ENCODE measurements at regions not wholly inside any gene's neighbourhood (a gene's known extent, or its start where the extent isn't known, plus 50 kb on each side); places are given as distances from the start of the nearest gene placed in this dataset.

DNA sequence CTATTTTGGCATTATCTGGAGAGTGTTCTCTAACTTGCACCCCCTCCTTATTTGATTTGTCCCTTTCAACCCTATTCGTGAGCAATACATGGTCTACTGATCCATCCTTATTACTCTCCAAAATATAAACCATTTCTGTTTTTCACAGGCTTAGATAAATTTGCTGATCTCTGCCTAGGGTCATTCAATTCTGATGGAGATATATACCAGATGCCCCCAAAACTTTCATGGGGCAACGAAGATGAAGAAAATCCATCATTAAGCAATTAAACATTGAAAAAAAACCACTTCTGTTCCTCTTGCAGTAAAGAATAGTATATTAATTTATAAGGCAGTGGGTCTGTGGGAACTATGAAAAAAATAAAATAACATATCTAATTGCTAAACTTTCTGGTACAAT, 313.4 kb downstream of the CASP12 start:
- ATAC-seq = no peak

DNA sequence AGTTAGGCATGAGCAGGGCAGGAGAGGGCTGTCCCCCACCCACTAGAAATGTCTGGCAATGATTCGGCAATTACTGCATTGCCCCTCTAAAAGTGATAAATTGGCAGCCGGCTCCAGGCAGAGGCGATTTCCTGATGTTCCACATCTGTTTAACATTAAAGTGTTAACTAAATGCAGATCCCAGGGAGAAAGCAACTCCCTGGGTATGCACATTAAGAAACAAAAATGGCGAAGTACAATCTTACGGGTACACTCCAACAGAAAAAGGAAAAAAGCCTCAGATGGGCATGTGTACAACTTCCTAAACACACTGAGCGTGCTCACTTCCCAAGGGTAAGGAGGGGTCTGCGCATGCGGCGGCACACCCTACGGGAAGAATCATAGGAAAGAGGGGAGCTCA, 314.4 kb downstream of the CASP12 start:
- 88 to 93% (median 89%) methylated on average over 10 of the region's 10 CpGs for WGBS, 4 donors
- TF ChIP-seq, protein P1, sequence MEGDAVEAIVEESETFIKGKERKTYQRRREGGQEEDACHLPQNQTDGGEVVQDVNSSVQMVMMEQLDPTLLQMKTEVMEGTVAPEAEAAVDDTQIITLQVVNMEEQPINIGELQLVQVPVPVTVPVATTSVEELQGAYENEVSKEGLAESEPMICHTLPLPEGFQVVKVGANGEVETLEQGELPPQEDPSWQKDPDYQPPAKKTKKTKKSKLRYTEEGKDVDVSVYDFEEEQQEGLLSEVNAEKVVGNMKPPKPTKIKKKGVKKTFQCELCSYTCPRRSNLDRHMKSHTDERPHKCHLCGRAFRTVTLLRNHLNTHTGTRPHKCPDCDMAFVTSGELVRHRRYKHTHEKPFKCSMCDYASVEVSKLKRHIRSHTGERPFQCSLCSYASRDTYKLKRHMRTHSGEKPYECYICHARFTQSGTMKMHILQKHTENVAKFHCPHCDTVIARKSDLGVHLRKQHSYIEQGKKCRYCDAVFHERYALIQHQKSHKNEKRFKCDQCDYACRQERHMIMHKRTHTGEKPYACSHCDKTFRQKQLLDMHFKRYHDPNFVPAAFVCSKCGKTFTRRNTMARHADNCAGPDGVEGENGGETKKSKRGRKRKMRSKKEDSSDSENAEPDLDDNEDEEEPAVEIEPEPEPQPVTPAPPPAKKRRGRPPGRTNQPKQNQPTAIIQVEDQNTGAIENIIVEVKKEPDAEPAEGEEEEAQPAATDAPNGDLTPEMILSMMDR (IDR thresholded peaks at IDR 0.05) = no peak
- no peak for TF ChIP-seq POLR2A (IDR thresholded peaks at IDR 0.05)
- H3K4me3 ChIP-seq = no peak overlapping the region
- no peak overlapping the region for H3K27ac ChIP-seq
- intact Hi-C loops (cut with DNase I) = no loop called here
- no peaks in the 10 kb centered on the region for H3K36me3 ChIP-seq
- DNase-seq (no peak), ATAC-seq (no peak)
- H3K9me3 ChIP-seq = no peaks in the 10 kb centered on the region
- H3K27me3 ChIP-seq = no peaks in the 10 kb centered on the region
- no peaks in the 10 kb centered on the region for H3K4me1 ChIP-seq

More for the DNA sequence above, 313.4 kb downstream of the CASP12 start:
- Histone ChIP-seq H3K36me3 (no peaks in the 10 kb centered on the region), H3K4me1 (no peaks in the 10 kb centered on the region), H3K27me3 (no peaks in the 10 kb centered on the region), H3K27ac (no peak overlapping the region), H3K9me3 (no peaks in the 10 kb centered on the region), H3K4me3 (no peak overlapping the region)
- intact Hi-C loops (cut with DNase I) = no loop called here
- no peak for DNase-seq
- TF ChIP-seq POLR2A (IDR thresholded peaks at IDR 0.05) = no peak
- TF ChIP-seq, protein P1 (IDR thresholded peaks at IDR 0.05) = no peak
- WGBS, 4 donors = 81 to 86% (median 84%) methylated on average over 2 of the region's 2 CpGs

DNA sequence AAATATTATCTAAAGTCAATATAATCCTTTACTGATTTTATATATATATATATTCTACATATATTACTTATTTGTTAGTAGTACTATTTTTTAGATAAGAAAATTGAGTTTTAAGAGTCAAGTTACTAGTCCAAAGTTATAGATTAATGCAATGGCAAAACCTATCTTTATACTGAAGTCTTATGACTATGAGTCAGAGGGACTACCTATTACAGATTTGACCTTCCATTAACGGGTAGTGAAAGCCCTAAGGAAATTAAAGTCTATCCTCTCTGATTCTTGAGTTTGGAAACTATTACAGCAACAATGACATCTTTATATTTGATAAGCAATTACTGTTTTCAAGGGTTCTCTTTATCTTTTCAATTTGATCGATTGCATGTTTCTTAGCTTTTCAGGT, 315.8 kb downstream of the CASP12 start:
- Histone ChIP-seq H3K4me1 (no peaks in the 10 kb centered on the region), H3K36me3 (no peaks in the 10 kb centered on the region), H3K4me3 (no peak overlapping the region), H3K27ac (no peak overlapping the region), H3K27me3 (no peaks in the 10 kb centered on the region), H3K9me3 (peaks cover 0 to 12% (median 0%) of the 10 kb centered on the region in 12 donors)
- ATAC-seq (no peak), DNase-seq (no peak)
- TF ChIP-seq, protein P1 (IDR thresholded peaks at IDR 0.05) = no peak
- no peak for TF ChIP-seq POLR2A (IDR thresholded peaks at IDR 0.05)
- intact Hi-C loops (cut with DNase I) = no loop called here
- WGBS, 4 donors = 84 to 86% (median 85%) methylated on average over 2 of the region's 2 CpGs

DNA sequence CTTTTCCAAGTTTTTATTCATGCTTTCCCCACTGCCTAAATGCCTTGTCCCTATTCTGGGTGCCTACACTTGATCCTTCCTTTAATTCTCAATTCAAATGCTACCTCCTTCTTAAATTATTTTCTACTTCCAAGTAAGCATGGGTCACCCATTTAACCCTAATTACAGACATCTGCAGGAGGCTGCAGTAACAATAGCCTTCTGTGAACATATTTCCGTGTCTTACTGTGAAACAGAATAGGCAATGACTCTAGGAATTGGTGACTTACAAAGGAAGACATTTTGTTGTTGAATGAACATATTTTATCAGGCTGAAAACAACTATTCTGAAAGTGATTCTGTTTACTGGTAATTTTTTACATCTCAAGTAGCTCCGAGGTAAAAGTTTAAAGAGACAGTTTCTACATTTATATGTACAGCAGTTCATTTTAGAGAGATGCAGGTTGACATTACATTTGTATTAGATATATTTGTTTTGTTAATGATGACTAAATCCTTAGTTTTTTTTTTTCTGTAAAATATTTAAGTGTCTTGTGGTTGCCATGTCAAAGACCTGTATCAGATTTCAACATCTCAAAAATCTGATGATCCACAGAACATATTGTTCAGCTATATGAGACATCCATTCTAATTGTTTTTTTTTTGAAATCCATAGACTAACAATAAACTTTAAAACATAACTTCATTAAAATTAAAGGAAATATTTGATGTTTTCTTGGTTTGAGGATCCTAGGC, 316.8 kb downstream of the CASP12 start:
- DNase-seq = no peak

More for the DNA sequence above, 316.8 kb downstream of the CASP12 start:
- Histone ChIP-seq H3K9me3 (peaks cover 0 to 12% (median 0%) of the 10 kb centered on the region in 12 donors), H3K27ac (no peak overlapping the region), H3K27me3 (no peaks in the 10 kb centered on the region), H3K36me3 (no peaks in the 10 kb centered on the region), H3K4me3 (no peak overlapping the region), H3K4me1 (no peaks in the 10 kb centered on the region)
- TF ChIP-seq, protein P1 (IDR thresholded peaks at IDR 0.05) = no peak
- no peak for TF ChIP-seq POLR2A (IDR thresholded peaks at IDR 0.05)
- WGBS, 4 donors = 73 to 86% (median 83%) methylated on average over 2 of the region's 2 CpGs
- no peak for ATAC-seq
- intact Hi-C loops (cut with DNase I) = no loop called here
